ENCODE measurements at regions not wholly inside any gene's neighbourhood (a gene's known extent, or its start where the extent isn't known, plus 50 kb on each side); places are given as distances from the start of the nearest gene placed in this dataset.

DNA sequence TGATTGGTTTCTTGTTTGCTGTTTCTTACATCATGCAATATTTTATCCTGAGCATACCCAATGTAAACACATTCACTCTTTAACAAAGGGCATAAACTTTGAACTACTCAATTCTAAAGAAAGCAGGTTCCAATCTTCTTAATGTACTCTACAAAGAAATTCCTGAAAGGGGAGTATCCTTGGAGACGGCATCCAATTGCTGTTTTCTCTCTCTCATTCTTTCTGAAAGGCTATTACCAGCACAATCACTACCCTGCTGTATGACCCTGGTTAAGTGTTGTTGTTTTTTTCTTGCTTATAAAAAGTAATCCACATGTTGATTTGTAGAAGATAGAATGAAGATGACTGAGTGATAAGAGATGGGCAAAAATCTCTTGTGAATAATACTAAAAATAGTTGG is 176.0 kb downstream of the ZNF365 start:
- no peak for DNase-seq (ENCODE audit: low read depth)

DNA sequence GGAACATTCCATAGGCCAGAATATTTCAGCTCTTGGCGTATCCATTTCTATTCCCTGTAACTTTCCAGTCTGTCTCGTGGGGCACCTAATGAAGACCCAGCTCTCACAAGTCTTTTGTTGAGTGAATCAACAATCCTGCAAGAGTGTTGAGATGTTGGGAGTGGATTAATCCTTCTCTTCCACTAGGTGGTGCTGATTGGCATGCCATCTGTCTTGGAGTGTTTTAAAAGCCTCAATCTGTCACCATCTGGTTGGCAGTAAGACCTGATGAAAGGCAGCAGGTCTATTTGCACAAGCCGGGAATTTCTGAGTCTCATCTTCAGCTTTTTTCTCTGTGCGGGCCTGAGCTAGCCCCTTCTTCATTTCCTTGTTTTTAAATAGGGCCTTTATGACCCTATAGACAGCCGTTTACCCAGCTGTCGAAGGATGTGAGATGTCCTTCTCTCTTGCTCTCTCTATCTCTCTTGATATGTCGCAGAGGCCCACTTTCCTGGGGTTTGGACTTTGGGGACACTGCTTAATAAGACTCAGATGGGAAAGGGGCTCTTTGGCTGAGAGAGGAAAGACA is 180.5 kb downstream of the ZNF365 start:
- no peak for DNase-seq (ENCODE audit: low read depth)

DNA sequence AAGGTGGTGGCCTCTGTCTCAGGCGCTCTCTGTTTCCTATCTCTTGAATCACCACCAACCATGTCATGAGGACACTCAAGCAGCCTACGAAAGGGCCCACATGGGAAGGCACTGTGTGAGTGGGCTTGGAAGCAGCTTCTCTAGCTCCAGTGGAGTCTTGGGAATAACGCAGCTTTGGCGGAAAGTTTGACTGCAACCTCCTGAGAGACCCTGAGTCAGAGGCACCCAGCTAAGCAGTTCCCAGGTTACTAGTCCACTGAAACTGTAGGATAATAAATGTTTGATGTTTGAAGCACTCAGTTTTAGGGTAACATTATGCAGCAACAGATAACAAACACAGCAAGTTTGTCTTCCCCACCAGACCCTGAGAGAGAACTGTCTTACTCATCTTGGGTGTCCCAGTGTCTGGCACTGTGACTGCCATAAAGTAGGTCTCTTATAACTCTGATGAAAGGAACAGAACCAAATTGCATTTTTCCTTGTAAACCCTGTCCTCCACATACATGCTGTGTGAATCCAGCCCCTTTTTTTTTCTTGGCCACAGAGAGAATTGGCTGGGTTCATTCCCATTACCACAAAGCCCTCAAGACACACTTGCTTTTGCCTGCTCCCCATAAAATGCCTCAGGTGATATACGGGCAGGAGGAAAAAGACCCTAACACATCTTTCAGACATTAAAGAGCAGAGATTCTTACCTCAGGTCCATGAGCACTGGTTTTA is 185.5 kb downstream of the ZNF365 start:
- DNase-seq (ENCODE audit: low read depth) = no peak

DNA sequence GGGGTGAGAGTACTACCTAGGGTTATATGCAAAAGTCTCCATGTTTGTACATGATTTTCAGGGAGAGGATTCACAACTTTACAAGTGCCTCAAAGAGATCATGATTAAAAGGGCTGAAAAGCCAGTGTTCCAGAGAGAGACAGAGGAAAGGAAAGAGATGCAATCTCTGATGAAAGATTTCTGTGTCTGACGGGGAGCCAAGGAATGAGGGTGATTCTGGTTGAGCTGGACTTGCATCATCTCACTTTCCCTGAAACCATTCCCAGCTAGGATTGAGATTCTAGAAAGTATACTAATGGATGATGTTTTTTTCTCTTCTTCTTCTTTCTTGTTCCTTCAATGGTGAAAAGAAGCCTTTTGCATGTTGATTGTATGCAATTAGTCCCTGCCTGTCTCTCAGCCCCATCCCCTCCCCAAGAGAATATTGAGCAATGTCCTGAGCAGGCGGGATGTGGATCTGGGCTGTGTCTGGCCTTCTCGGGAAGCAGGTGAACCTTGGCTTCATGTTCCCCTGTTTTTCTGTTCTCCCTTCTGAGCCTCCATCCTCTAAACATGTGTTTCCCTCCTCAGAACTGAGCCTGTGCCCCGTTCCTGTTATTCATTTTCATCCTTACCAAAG is 186.1 kb downstream of the ZNF365 start:
- no peak for DNase-seq (ENCODE audit: low read depth)

DNA sequence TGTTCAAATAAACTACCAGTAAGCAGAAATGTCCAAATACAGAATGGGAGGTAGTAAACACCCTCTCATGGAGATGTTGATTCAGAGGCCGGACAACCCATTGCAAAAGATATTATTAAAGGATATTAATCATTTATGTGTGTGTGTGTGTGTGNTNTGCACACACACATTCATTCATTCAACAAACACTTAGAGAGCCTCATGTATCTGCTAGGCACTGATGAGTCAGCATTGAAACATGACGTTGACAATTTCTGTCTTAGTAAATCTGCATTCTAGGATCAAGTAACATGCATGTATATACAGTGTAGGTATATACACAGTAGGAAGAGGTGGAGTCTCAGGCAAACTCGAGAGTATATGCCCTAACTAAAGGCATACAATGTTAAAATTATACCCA is 187.0 kb downstream of the ZNF365 start:
- DNase-seq (ENCODE audit: low read depth) = no peak

DNA sequence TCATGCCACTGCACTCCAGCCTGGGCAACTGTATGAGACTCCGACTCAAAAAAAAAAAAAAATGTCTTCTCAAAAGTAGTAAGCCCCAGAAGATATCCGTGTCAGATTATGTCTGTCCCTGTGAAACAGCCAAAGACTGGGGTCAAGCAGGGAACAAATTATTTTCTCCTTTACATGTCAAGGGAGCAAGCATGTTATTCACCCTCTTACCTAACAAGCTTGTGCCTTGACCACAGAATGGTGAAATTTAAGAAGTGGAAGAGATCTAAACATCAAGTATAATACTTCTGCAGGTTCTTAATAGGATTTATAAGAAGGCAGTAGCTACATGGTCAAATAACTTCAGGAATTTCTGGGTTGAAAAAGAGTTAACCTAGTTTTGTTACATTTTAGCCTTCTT is 187.9 kb downstream of the ZNF365 start:
- DNase-seq (ENCODE audit: low read depth) = no peak

DNA sequence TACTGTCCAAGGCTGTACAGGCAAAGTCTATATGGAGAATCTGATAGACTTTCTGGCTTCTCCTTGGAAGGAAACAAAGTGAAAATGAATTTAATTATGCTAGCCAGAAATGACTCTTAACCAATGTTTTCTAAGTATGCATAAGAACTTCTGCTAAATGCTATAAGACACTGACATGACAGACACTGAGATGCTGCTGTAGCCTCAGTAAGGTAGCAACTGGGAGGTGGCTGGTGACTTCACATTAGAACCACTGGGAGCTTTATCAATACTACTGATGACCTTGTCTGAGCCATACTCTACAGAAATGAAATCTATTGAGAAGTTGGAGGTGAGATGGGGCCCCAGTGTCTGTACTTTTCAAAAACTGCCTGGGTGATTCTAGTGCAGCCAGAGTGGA is 188.6 kb downstream of the ZNF365 start:
- DNase-seq (ENCODE audit: low read depth) = no peak

DNA sequence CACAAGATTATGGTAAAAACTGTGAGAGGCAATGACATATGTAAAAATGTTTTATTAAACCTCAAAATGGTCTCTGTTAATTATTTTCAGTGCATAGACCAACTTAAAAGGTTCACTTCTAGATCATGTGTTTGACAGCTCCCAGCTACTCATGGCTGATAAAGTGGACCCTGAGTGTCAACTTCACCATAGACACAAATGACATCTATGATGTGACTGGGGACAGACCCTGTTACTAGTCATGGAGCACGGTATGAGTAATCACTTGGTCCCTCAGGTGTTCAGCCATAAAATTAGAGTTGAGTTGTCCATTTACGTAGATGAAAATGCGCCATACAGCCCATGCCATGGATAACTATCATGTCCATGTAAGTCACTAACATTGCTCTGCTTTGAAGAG is 199.8 kb downstream of the ZNF365 start:
- no peak for DNase-seq (ENCODE audit: low read depth)

DNA sequence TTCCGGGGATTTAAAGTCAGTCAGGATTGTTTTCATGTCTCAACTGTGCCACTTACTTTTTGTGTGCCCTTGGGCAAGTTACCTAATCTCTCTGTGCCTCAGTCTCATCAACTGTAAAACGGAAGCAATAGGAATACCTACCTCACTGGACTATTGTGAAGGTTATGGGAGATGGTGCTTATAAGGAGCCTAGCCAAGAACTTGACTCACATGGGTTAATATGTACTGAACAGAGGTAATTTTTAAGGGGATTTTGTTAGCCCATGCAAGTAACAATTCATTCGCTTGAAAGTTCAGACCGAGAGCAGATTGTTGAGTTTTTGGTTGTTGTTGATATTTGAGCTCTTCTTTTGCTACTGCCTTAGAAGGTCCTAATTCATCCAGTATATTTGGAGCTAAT is 202.9 kb downstream of the ZNF365 start:
- no peak for DNase-seq (ENCODE audit: low read depth)

DNA sequence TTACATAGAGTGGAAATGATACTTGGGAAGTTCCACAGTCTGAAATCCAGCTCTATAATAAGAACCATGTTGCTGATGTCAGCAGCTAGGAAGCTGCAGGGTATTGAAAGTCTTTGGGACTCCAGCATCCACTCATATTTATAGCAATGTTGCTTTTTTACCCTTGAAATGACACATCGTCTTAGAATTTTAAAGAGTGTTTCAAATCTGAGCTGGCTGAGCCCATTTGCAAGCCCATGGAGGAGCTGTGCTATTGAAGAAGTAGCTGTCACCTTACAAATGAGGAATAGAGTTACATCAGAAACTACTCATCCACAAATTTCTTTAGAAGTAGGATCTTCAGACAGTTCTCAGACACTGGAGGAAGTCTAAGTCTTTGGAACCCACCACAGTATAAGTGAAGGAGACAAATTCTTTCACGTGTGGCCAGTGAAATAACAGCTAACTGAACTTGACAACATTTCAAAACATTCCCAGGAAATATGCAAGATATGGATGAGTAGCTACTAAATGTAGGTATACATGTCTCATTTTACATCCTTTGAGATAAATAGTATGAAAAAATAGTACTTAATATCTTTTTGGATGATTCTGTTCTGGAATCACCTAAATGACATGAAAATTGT is 203.6 kb downstream of the ZNF365 start:
- DNase-seq (ENCODE audit: low read depth) = no peak

DNA sequence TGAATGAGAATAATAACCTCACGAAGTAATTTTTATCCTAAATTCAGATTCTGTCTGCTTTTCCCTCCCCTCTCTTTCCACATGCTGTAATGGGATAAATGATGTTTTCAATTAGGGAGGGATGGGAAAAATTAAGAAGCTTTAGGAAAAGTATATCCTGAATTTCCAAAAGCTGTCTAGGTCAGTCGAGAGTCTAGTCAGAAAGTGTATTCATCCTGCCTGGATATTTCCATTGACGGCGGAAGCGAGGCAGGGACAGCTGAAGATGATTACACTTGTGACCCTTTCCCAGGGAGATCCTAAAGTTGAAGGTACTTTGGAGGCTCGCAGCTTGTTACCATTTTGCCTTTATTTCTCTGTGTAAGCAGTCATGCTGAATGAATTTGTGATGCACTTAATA is 204.1 kb downstream of the ZNF365 start:
- no peak for DNase-seq (ENCODE audit: low read depth)

DNA sequence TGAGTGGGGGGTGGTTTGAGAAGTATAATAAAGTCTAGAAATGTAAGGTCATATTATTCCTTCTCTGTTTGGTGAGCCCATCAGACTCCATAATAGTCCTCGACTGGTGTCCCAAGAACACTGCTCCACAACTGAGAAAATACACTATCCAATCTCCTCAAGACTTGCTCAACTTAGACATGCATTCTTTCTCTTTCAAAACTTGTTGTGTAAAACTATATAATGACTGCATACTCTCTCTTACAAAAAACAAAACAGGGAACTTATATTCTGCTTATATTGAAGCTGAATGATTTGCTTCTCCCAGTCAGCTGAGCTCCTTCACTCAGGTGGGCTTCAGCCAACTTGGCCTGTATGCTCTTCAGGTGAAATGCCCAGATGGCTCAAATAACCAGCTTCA is 204.7 kb downstream of the ZNF365 start:
- DNase-seq (ENCODE audit: low read depth) = no peak

DNA sequence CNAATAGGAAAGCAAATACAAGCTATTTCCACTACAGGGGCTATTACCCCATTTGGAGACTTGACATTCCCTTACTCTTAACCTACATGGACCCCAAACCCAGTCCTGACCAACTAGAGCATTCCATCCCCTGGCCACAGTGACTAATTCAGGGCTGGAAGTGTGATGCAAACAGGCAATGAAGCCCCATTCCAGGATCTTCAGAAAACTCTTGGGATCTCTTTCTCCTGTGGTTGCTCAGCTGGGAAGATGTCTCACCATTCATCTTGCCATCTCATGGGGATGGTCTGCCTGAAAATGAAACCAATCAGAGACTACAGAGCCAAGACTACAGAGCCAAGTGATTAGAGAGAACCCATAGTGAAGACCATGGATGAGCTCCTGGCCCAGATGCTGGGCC is 206.2 kb downstream of the ZNF365 start:
- DNase-seq (ENCODE audit: low read depth) = no peak

DNA sequence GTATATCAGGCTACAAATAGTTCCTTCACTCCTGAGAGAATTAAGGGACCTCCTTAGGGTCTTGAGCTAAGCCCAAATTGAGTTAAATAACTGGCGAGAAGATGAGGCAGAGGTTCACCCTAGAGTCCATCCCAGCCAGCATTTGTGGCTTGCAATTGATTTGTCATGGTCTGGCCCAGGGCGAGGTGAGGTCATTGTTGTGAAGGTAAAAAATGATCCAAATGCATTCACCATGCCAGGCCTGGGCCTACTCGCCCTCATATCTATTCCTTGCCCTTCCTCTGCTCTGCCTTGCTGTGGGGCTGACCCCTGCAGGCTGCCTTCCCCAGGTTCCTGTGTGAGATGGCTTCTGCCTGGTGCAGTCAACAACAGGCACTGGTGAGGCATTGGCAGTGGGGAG is 207.2 kb downstream of the ZNF365 start:
- no peak for DNase-seq (ENCODE audit: low read depth)

DNA sequence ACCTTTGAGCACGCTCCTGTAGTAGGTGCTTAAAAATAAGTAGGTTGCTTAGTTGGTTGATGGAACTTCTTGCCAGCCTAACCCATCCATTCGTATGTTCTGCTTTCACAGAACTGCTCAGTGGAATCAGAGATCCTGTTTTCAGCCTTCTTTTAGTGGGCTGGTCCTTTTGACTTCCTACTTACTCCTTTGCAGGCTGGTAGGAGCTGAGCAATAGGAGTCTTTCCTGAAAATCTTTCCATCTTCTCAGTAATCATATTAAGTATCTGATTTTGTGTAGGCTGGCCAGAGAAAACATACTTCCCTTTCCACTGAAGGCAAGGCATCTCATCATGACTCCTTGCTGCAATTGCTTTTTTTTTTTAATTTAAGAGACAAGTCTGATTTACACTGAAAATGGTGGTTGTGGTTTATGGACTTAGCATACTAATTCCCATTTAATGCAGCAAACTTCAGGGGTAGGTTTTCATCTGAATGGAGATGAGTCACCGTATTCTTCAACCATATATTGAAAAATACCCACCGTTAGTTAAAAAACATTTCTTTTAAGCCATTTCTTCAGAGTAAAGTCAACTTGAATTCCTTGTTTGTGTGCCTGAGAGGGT is 208.0 kb downstream of the ZNF365 start:
- DNase-seq (ENCODE audit: low read depth) = no peak

DNA sequence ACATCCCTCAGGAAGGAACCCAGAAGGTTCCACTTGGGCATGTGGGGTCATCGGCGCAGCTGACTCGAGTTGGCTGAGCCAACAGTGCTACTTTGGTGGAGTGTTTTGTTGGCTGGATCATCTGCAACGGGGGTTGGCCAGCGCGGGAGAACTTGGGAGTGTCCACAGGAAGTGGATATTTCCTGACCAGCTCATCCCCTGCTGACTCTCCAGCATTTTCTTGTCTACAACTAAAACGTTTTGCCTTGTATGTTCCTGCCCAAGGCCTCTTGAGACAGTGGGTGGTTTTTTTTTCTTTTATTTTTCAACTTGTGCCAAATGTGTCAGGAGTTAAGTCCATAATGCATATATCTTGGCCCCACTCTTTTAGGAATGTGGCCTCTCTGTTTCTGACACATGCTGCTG is 208.6 kb downstream of the ZNF365 start:
- DNase-seq (ENCODE audit: low read depth) = peak; percentile 97

DNA sequence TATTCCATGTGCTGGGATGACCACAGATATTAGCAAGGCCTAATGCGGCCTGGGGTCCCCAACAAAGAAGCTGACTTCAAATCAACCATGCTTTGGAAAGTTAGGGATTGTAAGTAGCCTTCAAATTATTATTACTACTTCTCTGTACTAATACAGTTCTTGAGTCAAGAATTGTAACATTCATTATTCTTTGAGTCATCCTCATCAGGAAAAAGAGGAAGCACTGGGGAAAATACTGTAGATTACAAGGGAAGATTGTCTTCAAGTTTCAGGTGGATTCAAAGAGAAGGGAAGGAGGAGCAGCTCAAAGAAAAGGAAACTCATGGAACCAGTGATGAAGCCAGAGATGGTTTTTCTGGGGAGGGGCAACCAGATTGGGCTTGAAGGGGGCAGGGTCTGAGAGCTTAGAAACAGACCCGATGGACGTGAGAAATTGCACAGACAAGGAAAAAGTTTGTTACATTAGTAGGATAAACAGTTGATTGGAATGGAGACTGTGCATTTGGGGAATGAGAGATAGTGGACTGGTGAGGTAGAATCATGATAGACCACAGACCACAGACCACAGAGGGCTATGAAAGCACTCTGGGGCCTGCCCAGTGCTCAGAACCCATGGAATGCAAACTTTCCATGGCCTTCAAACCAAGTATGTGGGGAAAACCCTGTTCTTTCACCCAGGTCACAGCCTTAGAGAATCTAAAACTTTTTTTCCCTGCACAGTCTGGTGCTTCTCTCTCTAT is 209.9 kb downstream of the ZNF365 start:
- DNase-seq (ENCODE audit: low read depth) = peak; percentile 99

DNA sequence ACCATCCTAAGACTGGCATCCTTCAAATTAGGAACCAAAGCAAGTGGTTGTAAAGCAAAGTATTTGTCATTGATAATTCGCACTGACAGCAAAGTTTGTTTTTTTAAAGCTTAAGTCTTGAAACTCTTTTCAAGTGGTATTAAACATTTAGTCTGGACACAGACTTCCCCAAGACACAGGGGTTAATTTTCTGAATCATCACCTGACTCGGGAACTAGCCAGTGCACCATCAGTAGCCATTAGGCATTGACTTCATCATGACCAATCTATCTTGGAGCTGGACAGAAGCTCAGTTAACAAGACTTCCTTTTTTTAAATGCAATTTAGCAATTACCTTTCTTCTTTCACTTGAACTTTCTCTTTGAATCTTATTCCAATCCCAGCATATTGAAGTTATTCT is 210.6 kb downstream of the ZNF365 start:
- DNase-seq (ENCODE audit: low read depth) = no peak

DNA sequence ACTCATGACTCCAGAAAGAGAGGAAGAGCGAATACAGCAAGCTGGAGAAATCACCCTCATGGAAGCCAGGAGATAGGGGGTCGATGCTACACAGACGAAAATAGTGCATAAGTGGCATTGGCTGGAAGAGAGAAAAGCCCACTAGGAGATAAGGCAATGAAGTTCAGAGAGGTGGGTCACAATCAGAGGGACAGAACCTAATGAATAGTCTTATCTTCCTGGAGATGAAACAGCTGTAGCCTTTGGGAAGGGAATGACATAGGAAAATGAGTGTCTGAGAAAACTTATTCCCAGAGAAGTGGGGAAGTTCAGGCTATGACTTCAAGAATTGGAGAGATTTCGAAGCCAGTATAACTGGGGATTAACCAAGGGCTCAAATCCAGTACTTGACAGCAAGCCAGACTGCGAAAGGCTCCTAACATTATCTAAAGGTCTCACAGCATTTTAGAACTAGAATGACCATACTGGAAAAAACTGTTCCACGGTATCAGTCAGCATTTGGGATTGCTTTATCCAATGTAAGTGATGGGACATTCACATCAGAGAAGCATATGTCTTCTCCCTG is 211.1 kb downstream of the ZNF365 start:
- DNase-seq (ENCODE audit: low read depth) = no peak

DNA sequence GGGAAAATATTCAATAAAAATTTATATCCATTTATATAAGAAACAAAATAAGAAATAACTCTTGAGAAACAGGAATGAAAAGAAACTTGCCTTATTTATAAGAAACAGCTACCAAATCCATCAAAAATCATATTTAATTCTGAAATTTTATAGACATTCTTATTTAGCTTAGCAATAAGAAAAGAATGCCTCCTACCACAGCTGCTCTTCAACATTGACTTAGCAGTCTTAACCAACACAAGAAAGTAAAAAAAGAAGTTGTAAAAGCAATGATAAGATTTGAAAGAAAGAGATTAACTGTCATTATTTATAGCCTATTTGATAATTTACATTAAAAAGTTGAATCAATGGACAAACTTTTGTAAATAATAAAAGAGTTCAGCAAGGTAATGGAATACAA is 212.8 kb downstream of the ZNF365 start:
- DNase-seq (ENCODE audit: low read depth) = no peak

DNA sequence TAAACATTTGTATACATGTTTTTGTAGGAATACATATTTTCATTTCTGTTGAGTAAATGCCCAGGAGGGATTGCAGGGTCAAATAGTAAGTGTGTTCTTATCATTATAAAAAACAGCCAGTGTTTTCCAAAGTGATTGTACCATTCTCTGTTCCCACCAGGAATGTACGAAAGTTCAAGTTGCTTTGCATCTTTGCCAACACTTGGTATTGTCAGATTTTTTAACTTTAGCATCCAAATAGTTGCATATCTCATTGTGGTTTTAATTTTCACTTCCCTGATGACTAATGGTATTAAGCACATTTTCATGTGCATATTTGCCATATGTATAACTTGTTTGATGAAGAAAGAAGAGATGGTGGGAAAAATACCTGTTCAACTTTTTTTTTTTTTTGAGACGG is 213.9 kb downstream of the ZNF365 start:
- no peak for DNase-seq (ENCODE audit: low read depth)

DNA sequence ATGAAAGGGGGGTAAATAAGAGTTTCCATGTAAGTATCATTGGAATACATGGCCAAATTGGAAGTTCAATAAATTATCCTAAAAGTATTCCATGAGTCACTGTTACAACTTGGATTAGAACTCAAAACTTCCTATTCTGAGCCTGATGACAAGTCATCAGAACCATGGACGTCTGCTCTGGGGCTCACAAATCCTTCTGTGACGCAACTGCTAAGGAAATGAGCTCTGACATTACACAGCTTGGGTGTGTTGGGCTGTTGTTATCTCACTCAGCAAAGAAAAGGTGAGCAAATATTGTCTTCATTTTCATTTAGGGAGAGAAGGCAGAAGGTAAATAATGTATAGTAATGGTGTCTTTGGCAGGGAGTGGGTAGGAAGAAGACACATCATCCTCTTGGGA is 214.8 kb upstream of the ADO start:
- no peak for DNase-seq (ENCODE audit: low read depth)
